BE2C (cell line): ENCODE measurements at regions not wholly inside any gene's neighbourhood (a gene's known extent, or its start where the extent isn't known, plus 50 kb on each side); places are given as distances from the start of the nearest gene placed in this dataset.

Experiments used
- DNase-seq: peaks from one replicate; pipeline ENCODE4 v3.0.0-alpha.2; 2020
- H3K27me3 ChIP-seq: fragments of 250-450 bp; sonication (Bioruptor Pico); 2 replicates; pipeline ENCODE4 v1.5.1; 2020; ENCODE audit warnings: mild to moderate bottlenecking
- H3K36me3 ChIP-seq: fragments of 250-450 bp; sonication (Bioruptor Pico); 2 replicates; pipeline ENCODE4 v1.5.1; 2020; ENCODE audit warnings: mild to moderate bottlenecking
- H3K4me1 ChIP-seq: fragments of 250-450 bp; sonication (Bioruptor Pico); 2 replicates; pipeline ENCODE4 v1.5.1; 2020
- H3K4me3 ChIP-seq: 2 replicates; pipeline ENCODE4 v1.5.1; 2011; ENCODE audit warnings: low read depth, low read length
- H3K9me3 ChIP-seq: fragments of 250-450 bp; sonication (Bioruptor Pico); 2 replicates; pipeline ENCODE4 v1.5.1; 2020
- CTCF ChIP-seq: IDR thresholded peaks from 2 replicates; pipeline ENCODE4 v1.5.1; 2012; ENCODE audit warnings: mild to moderate bottlenecking, low read depth, low read length

GRCh38 chr6:91464201-91464600, 877.3 kb upstream of the MAP3K7 start:
- Histone ChIP-seq H3K9me3 (no peaks in the 10 kb centered on the region), H3K4me1 (no peaks in the 10 kb centered on the region; the same call in 1 of the 2 replicates), H3K4me3 (no peak overlapping the region), H3K36me3 (no peaks in the 10 kb centered on the region), H3K27me3 (no peaks in the 10 kb centered on the region)
- DNase-seq = no peak
- TF ChIP-seq CTCF = no peak

GRCh38 chr6:91462241-91462640, 875.4 kb upstream of the MAP3K7 start:
- DNase-seq = no peak
- H3K36me3 ChIP-seq = no peaks in the 10 kb centered on the region
- no peaks in the 10 kb centered on the region for H3K27me3 ChIP-seq
- no peak overlapping the region for H3K4me3 ChIP-seq
- no peak for TF ChIP-seq CTCF
- H3K9me3 ChIP-seq = no peaks in the 10 kb centered on the region
- H3K4me1 ChIP-seq = no peaks in the 10 kb centered on the region; the same call in 1 of the 2 replicates

GRCh38 chr6:91453224-91453878, 866.5 kb upstream of the MAP3K7 start:
- no peaks in the 10 kb centered on the region for H3K9me3 ChIP-seq
- no peak for DNase-seq
- H3K4me3 ChIP-seq = no peak overlapping the region
- H3K4me1 ChIP-seq = no peaks in the 10 kb centered on the region
- no peaks in the 10 kb centered on the region for H3K27me3 ChIP-seq
- TF ChIP-seq CTCF = no peak
- H3K36me3 ChIP-seq = no peaks in the 10 kb centered on the region

GRCh38 chr6:91449539-91449938, 862.7 kb upstream of the MAP3K7 start:
- DNase-seq = no peak
- no peak for TF ChIP-seq CTCF
- H3K36me3 ChIP-seq = no peaks in the 10 kb centered on the region
- H3K9me3 ChIP-seq = no peaks in the 10 kb centered on the region
- no peaks in the 10 kb centered on the region for H3K4me1 ChIP-seq
- H3K4me3 ChIP-seq = no peak overlapping the region
- no peaks in the 10 kb centered on the region for H3K27me3 ChIP-seq

GRCh38 chr6:91447530-91448254, 860.8 kb upstream of the MAP3K7 start:
- H3K4me1 ChIP-seq = no peaks in the 10 kb centered on the region
- no peak for DNase-seq
- TF ChIP-seq CTCF = no peak
- no peaks in the 10 kb centered on the region for H3K36me3 ChIP-seq
- H3K27me3 ChIP-seq = no peaks in the 10 kb centered on the region
- no peaks in the 10 kb centered on the region for H3K9me3 ChIP-seq
- H3K4me3 ChIP-seq = no peak overlapping the region

- TF ChIP-seq CTCF = no peak
- DNase-seq = no peak
- Histone ChIP-seq H3K4me1 (no peaks in the 10 kb centered on the region), H3K9me3 (no peaks in the 10 kb centered on the region), H3K4me3 (no peak overlapping the region), H3K36me3 (no peaks in the 10 kb centered on the region), H3K27me3 (no peaks in the 10 kb centered on the region)
Observed at GRCh38 chr6:91447081-91447480, 860.2 kb upstream of the MAP3K7 start.
